Kidney epithelial cell (primary cell): ENCODE measurements at regions not wholly inside any gene's neighbourhood (a gene's known extent, or its start where the extent isn't known, plus 50 kb on each side); places are given as distances from the start of the nearest gene placed in this dataset.

Experiments used
- DNase-seq: peaks from one replicate; pipeline ENCODE4 v3.0.0-alpha.2; 2010; ENCODE audit warnings: low read depth
- H3K27me3 ChIP-seq: 2 replicates; pipeline ENCODE4 v1.6.0; 2011; ENCODE audit warnings: low read length; ENCODE audit not compliant: control insufficient read depth, insufficient read depth
- H3K36me3 ChIP-seq: 2 replicates; pipeline ENCODE4 v1.5.1; 2011; ENCODE audit warnings: low read length; ENCODE audit not compliant: control insufficient read depth, insufficient read depth
- H3K4me3 ChIP-seq: 2 replicates; pipeline ENCODE4 v1.5.1; 2011; ENCODE audit warnings: low read depth, mild to moderate bottlenecking, control low read depth, low read length
- CTCF ChIP-seq: IDR thresholded peaks from 2 replicates; pipeline ENCODE4 v1.5.1; 2011; ENCODE audit warnings: mild to moderate bottlenecking, moderate library complexity, low read length, control low read depth, inconsistent platforms; ENCODE audit not compliant: insufficient read depth, poor library complexity, severe bottlenecking

DNA sequence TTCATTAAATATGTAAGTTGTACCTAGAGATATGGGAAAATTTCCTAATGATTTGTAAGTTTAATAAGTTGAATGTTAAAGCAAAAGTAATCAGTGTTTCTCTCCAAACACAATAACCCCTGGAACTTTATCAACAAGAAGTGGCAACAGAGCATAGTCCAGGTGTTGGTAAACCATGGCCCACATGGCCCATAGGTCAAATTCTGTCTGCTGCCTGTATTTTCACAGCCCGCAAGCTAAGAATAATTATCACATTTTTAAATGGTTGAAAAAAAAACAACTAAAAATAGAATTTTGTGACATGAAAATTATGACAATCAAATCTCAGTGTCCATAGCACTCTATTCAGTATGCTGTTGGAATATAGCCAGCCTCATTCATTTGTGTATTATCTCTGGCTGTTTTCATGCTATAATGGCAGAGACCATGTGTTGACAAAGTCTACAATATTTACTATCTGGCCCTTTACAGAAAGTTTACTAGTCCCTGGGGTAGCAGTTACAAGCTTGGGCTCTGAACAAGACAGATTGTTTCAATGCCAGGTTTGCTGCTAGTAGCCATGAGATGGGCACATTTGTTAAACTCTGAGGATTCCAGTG lies 395.8 kb downstream of the GASK1B start:
- no peak for DNase-seq
- Histone ChIP-seq H3K36me3 (no peaks in the 10 kb centered on the region), H3K4me3 (no peak overlapping the region), H3K27me3 (no peaks in the 10 kb centered on the region)
- no peak for TF ChIP-seq CTCF

DNA sequence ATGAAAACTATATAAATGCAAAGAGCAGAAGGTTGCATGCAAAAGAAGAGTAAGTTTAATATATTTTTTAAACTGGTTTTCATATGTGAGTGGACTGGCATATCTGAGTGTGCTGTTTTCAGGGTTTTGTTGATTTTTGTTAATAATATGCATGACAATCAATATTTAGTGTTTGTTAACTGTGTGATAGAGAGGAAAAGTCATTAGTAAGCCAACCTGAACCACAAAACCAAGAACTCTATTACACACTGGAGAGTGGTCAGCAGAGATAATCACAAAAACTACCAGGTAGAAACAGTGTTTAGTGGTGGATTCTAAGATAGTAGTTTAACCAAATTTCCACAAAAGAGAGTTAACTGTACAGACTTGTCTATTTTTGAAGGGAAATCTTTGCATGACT lies 396.9 kb downstream of the GASK1B start:
- H3K4me3 ChIP-seq = no peak overlapping the region
- no peaks in the 10 kb centered on the region for H3K36me3 ChIP-seq
- DNase-seq = no peak
- no peak for TF ChIP-seq CTCF
- H3K27me3 ChIP-seq = no peaks in the 10 kb centered on the region

DNA sequence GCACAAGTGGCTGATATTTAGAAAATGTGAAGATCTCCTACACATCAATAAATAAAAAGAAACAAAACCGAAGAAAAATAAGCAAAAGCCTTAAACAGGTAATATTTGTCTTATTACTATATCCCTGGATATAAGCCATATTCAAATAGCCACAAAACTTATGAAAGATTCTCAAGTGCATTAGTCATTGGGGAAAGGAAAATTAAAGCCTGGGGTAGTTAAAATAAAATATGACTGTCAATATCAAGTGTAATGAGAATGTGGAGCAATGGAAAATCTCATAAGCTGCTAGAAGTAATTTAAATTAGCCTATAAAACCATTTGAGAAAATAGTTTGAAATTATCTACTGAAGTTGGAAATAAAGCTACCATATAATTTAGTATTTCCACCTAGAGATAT lies 399.9 kb downstream of the GASK1B start:
- DNase-seq = no peak
- no peaks in the 10 kb centered on the region for H3K27me3 ChIP-seq
- TF ChIP-seq CTCF = no peak
- H3K36me3 ChIP-seq = no peaks in the 10 kb centered on the region
- no peak overlapping the region for H3K4me3 ChIP-seq

- no peak for TF ChIP-seq CTCF
- Histone ChIP-seq H3K36me3 (no peaks in the 10 kb centered on the region), H3K4me3 (no peak overlapping the region), H3K27me3 (no peaks in the 10 kb centered on the region)
- DNase-seq = no peak
These were observed 404.4 kb downstream of the GASK1B start for GRCh38 chr4:157768419-157768818.

DNA sequence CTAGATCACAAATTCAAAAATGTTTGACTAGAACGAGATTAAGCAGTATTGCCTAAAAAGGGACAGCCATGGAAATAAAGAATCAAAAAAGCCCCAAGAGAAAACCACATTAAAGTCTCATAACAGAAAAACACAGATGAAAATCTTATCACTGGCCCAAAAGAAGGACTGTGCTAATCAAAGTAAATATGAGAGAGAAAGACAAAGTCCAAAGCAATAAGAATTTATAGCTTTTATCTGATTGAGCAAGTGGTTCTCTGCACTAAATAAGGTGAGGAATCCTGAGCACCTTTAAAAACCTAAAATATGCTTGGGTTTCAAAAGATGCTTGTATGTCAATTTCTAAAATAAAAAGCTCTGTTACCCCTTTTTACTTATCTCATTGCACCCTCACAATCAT lies 409.3 kb downstream of the GASK1B start:
- no peaks in the 10 kb centered on the region for H3K36me3 ChIP-seq
- H3K27me3 ChIP-seq = no peaks in the 10 kb centered on the region
- no peak overlapping the region for H3K4me3 ChIP-seq
- no peak for DNase-seq
- no peak for TF ChIP-seq CTCF

DNA sequence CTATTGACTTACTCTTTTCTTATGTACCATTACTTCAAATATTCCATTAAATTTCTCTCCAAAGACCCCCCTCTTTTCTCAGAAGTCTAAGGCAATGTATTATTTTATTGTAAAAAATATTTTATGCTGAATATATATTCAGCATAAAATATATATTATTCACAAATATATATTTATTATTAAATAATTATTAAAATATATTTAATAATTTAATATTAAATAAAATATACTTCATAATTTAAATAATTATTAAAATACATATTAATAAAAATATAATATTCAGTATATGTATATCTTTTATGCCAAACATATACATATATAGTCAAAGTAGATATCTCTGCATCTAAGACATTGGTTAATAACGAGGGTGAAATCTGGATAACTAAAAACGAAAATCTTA lies 418.4 kb downstream of the GASK1B start:
- TF ChIP-seq CTCF = no peak
- H3K27me3 ChIP-seq = no peaks in the 10 kb centered on the region

More for the DNA sequence above, 418.4 kb downstream of the GASK1B start:
- no peak for DNase-seq
- H3K4me3 ChIP-seq = no peak overlapping the region
- H3K36me3 ChIP-seq = no peaks in the 10 kb centered on the region
